ENCODE measurements at regions not wholly inside any gene's neighbourhood (a gene's known extent, or its start where the extent isn't known, plus 50 kb on each side); places are given as distances from the start of the nearest gene placed in this dataset.

GRCh38 chr11:32168924-32169323 lies 78.0 kb downstream of the RCN1 start:
- no peak for TF ChIP-seq POLR2AphosphoS5 (IDR thresholded peaks at IDR 0.05; ENCODE audit: low read depth, low read length)
- TF ChIP-seq SIN3A (IDR thresholded peaks at IDR 0.05; ENCODE audit: borderline replicate concordance, insufficient read depth, low read length) = no peak
- TF ChIP-seq, protein P1, sequence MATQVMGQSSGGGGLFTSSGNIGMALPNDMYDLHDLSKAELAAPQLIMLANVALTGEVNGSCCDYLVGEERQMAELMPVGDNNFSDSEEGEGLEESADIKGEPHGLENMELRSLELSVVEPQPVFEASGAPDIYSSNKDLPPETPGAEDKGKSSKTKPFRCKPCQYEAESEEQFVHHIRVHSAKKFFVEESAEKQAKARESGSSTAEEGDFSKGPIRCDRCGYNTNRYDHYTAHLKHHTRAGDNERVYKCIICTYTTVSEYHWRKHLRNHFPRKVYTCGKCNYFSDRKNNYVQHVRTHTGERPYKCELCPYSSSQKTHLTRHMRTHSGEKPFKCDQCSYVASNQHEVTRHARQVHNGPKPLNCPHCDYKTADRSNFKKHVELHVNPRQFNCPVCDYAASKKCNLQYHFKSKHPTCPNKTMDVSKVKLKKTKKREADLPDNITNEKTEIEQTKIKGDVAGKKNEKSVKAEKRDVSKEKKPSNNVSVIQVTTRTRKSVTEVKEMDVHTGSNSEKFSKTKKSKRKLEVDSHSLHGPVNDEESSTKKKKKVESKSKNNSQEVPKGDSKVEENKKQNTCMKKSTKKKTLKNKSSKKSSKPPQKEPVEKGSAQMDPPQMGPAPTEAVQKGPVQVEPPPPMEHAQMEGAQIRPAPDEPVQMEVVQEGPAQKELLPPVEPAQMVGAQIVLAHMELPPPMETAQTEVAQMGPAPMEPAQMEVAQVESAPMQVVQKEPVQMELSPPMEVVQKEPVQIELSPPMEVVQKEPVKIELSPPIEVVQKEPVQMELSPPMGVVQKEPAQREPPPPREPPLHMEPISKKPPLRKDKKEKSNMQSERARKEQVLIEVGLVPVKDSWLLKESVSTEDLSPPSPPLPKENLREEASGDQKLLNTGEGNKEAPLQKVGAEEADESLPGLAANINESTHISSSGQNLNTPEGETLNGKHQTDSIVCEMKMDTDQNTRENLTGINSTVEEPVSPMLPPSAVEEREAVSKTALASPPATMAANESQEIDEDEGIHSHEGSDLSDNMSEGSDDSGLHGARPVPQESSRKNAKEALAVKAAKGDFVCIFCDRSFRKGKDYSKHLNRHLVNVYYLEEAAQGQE (IDR thresholded peaks at IDR 0.05; ENCODE audit: insufficient read depth in 1 of 2, low read depth in 2 of 2, low read length in 2 of 2) = no peak
- no peak for TF ChIP-seq TAF1 (IDR thresholded peaks at IDR 0.05; ENCODE audit: borderline replicate concordance, insufficient read depth, low read length)
- no peak for TF ChIP-seq FOXP2 (optimal IDR thresholded peaks at IDR 0.05; ENCODE audit: borderline replicate concordance, extremely low read depth, extremely low read length, insufficient read depth)

All from PFSK-1 (cell line).